Endothelial cell of umbilical vein (primary cell): ENCODE measurements at regions not wholly inside any gene's neighbourhood (a gene's known extent, or its start where the extent isn't known, plus 50 kb on each side); places are given as distances from the start of the nearest gene placed in this dataset.
"Not testable (repeated sequence)": the region's sequence is repeated elsewhere in the genome, so short reads cannot be mapped to it uniquely, and the experiment has no call there.

Experiments
- BruUV-seq: library from RNA; stranded (reverse); fragments of 400-500 nt; replicated peaks from 2 replicates; lab custom pipeline; 2021; lab: Mats Ljungman, UMichigan
- CTCF ChIA-PET: fragments of 300-600, 350-600 bp; sonication (Branson Sonifier 250); formaldehyde crosslinking; loops from one replicate; lab custom pipeline; 2021; ENCODE audit warnings: antibody characterized with exemption, inconsistent platforms; lab: Charles Lee
- POLR2A ChIA-PET: fragments of 300-600, 350-600 bp; sonication (Branson Sonifier 250); formaldehyde crosslinking; loops from one replicate; lab custom pipeline; 2021; ENCODE audit warnings: antibody characterized with exemption, inconsistent platforms; lab: Charles Lee
- DNase-seq: peaks from one replicate; pipeline ENCODE4 v3.0.0-alpha.2; 2011; ENCODE audit warnings: low read depth, low spot score
- FAIRE-seq: peaks from 2 replicates; lab custom pipeline; 2011; peaks lifted over from hg19 to GRCh38; lab: Jason Lieb, UNC
- H2AFZ ChIP-seq: 2 replicates; pipeline ENCODE4 v1.6.0; 2012; ENCODE audit warnings: low read depth, low read length, control low read depth, inconsistent platforms
- H3K27ac ChIP-seq: 2 replicates; pipeline ENCODE4 v1.5.1; 2011; ENCODE audit warnings: low read depth, mild to moderate bottlenecking, control low read depth, low read length, moderate library complexity; ENCODE audit not compliant: insufficient read depth
- H3K27me3 ChIP-seq, 2 experiments: 2 replicates each; pipeline versions ENCODE4 v1.6.0 to v1.6.1; 2011; ENCODE audit warnings: low read length in 2 of 2, mixed read lengths in 1 of 2; ENCODE audit not compliant: control insufficient read depth in 2 of 2, insufficient read depth in 2 of 2
- H3K36me3 ChIP-seq, 2 experiments: 2 replicates in 1 of 2; 3 replicates in 1 of 2; pipeline ENCODE4 v1.5.1; 2011; ENCODE audit warnings: low read length in 2 of 2, mild to moderate bottlenecking in 1 of 2, moderate library complexity in 1 of 2; ENCODE audit not compliant: control insufficient read depth in 2 of 2, insufficient read depth in 2 of 2; ENCODE audit errors: extremely low read depth in 1 of 2
- H3K4me1 ChIP-seq: 3 replicates; pipeline ENCODE4 v1.5.1; 2011; ENCODE audit warnings: mild to moderate bottlenecking, low read length; ENCODE audit not compliant: control insufficient read depth, insufficient read depth; ENCODE audit errors: extremely low read depth
- H3K4me2 ChIP-seq: 2 replicates; pipeline ENCODE4 v1.6.1; 2011; ENCODE audit warnings: low read length, control low read depth, mixed read lengths; ENCODE audit not compliant: insufficient read depth
- H3K4me3 ChIP-seq, 3 experiments: fragments of 200-600 bp in 1 of 3; sonication (generic), shearing (Covaris generic) in 1 of 3; replicated peaks in 1 of 3; 2 replicates each; pipeline ENCODE4 v1.5.1; 2011 to 2016; ENCODE audit warnings: control low read depth in 3 of 3, low read length in 3 of 3, mild to moderate bottlenecking in 2 of 3, inconsistent platforms in 1 of 3, low read depth in 1 of 3, moderate library complexity in 1 of 3; ENCODE audit not compliant: insufficient read depth in 1 of 3
- H3K79me2 ChIP-seq: 2 replicates; pipeline ENCODE4 v1.6.0; 2012; ENCODE audit warnings: low read length, inconsistent platforms; ENCODE audit not compliant: control insufficient read depth, insufficient read depth
- H3K9ac ChIP-seq: replicated peaks from 2 replicates; pipeline ENCODE3; 2011; ENCODE audit warnings: low read length, control low read depth; ENCODE audit not compliant: insufficient read depth; ENCODE audit errors: extremely low read depth
- H3K9me1 ChIP-seq: replicated peaks from 3 replicates; pipeline ENCODE4 v1.6.0; 2011; ENCODE audit warnings: mild to moderate bottlenecking, low read length; ENCODE audit not compliant: control insufficient read depth, insufficient read depth; ENCODE audit errors: extremely low read depth
- H3K9me3 ChIP-seq: replicated peaks from 2 replicates; pipeline ENCODE4 v1.5.1; 2012; ENCODE audit warnings: low read length, inconsistent platforms; ENCODE audit not compliant: control insufficient read depth, insufficient read depth
- H4K20me1 ChIP-seq: replicated peaks from 2 replicates; pipeline ENCODE3; 2011; ENCODE audit warnings: mild to moderate bottlenecking, low read length; ENCODE audit not compliant: control insufficient read depth, insufficient read depth; ENCODE audit errors: extremely low read depth
- CTCF ChIP-seq, 2 donors: IDR thresholded peaks; 1 replicate in 1 of 2; 2 replicates in 1 of 2; pipeline ENCODE4 v1.5.1; 2011; ENCODE audit warnings: low read length in 2 of 2, mild to moderate bottlenecking in 2 of 2, moderate library complexity in 2 of 2, control low read depth in 1 of 2, inconsistent platforms in 1 of 2, low read depth in 1 of 2; ENCODE audit not compliant: insufficient read depth in 1 of 2; ENCODE audit errors: extremely low read depth in 1 of 2
- EZH2 ChIP-seq: IDR thresholded peaks from 2 replicates; pipeline ENCODE4 v1.6.1; 2012; ENCODE audit warnings: borderline replicate concordance, low read depth, mild to moderate bottlenecking, moderate library complexity, low read length, inconsistent platforms; ENCODE audit not compliant: severe bottlenecking
- FOS ChIP-seq: IDR thresholded peaks from 2 replicates; pipeline ENCODE4 v1.6.1; 2011; ENCODE audit warnings: mild to moderate bottlenecking, low read length, moderate library complexity, borderline replicate concordance; ENCODE audit not compliant: insufficient read depth
- JUN ChIP-seq: IDR thresholded peaks from 2 replicates; pipeline ENCODE4 v1.6.1; 2011; ENCODE audit warnings: borderline replicate concordance, low read depth; ENCODE audit not compliant: insufficient read length, insufficient read depth
- MAX ChIP-seq: IDR thresholded peaks from 2 replicates; pipeline ENCODE4 v1.6.1; 2011; ENCODE audit not compliant: insufficient read depth, insufficient read length
- MYC ChIP-seq: IDR thresholded peaks from one replicate; pipeline ENCODE4 v1.6.1; 2011; ENCODE audit warnings: mild to moderate bottlenecking, low read depth, low read length
- POLR2A ChIP-seq: IDR thresholded peaks from 2 replicates; pipeline ENCODE4 v1.6.1; 2012; ENCODE audit warnings: low read depth, mild to moderate bottlenecking, control low read depth, low read length
- dilution Hi-C: fragments of 300-500 bp; cut with MboI; formaldehyde crosslinking; loops from one replicate; pipeline ENCODE4 v1.15.0; 2019; ENCODE audit warnings: low sequenced_read_pairs; ENCODE audit not compliant: extremely low pct_ligation_motif_present
- intact Hi-C: fragments of 100-400 bp; cut with micrococcal nuclease; formaldehyde crosslinking; loops from one replicate; pipeline ENCODE4 v1.10.0; 2022

GRCh38 chr9:89695441-89695891, 90.7 kb downstream of the GADD45G start:
- Histone ChIP-seq H3K4me3 (no peak overlapping the region), H4K20me1 (no peaks in the 10 kb centered on the region), H3K9ac (no peak overlapping the region), H3K4me1 (no peaks in the 10 kb centered on the region), H3K9me3 (no peaks in the 10 kb centered on the region), H3K4me2 (no peak overlapping the region), H3K36me3 (no peaks in the 10 kb centered on the region), H3K79me2 (no peaks in the 10 kb centered on the region), H3K27ac (no peak overlapping the region), H3K27me3 (no peaks in the 10 kb centered on the region), H2AFZ (no peak overlapping the region), H3K9me1 (no peaks in the 10 kb centered on the region)
- BruUV-seq = no TSS peak
- TF ChIP-seq MAX (no peak), JUN (no peak), CTCF (IDR thresholded peaks at IDR 0.05; ENCODE audit: extremely low read depth in 1 of 2, insufficient read depth in 1 of 2, low read depth in 1 of 2, low read length in 2 of 2) (no peak), MYC (no peak), EZH2 (no peak), FOS (no peak), POLR2A (no peak)
- intact Hi-C loops = no loop called here
- dilution Hi-C loops = no loop called here
- POLR2A ChIA-PET = no interaction called here
- DNase-seq (no peak), FAIRE-seq (no peak)
- CTCF ChIA-PET = interaction anchor here (1.2 kb wide), 1 partner anchor 98 kb away, joined by 3 read pairs; no protein-coding TSS in a partner anchor

GRCh38 chr9:89695979-89696378, 91.2 kb downstream of the GADD45G start:
- dilution Hi-C loops, FAIRE-seq, DNase-seq, H2AFZ ChIP-seq, H3K4me3 ChIP-seq, H3K27me3 ChIP-seq, H3K9me3 ChIP-seq, H3K4me2 ChIP-seq, H3K27ac ChIP-seq, H3K36me3 ChIP-seq, POLR2A ChIA-PET, H3K4me1 ChIP-seq, H4K20me1 ChIP-seq, H3K79me2 ChIP-seq, intact Hi-C loops, H3K9ac ChIP-seq, BruUV-seq, H3K9me1 ChIP-seq: not testable (repeated sequence)
- CTCF ChIA-PET = interaction anchor here (1.2 kb wide), 1 partner anchor 98 kb away, joined by 3 read pairs; no protein-coding TSS in a partner anchor
